Adrenal gland (tissue), 9 donors: ENCODE measurements at regions not wholly inside any gene's neighbourhood (a gene's known extent, or its start where the extent isn't known, plus 50 kb on each side); places are given as distances from the start of the nearest gene placed in this dataset.

Experiments
- DNase-seq, 7 donors: peaks; one replicate each; pipeline ENCODE4 v3.0.0-alpha.2; 2019 to 2020
- H3K27ac ChIP-seq, 5 donors: fragments of 200-600 bp; sonication (generic) in 4 of 5; 1 replicate in 3 of 5; 2 replicates in 2 of 5; pipeline versions ENCODE4 v1.5.1 to v1.8.0; 2016 to 2020; ENCODE audit warnings: mild to moderate bottlenecking in 1 of 5
- H3K27me3 ChIP-seq: fragments of 200-600 bp; 2 replicates; pipeline ENCODE4 v1.8.0; 2021
- H3K36me3 ChIP-seq, 2 donors: fragments of 200-600 bp; replicated peaks in 1 of 2; 1 replicate in 1 of 2; 2 replicates in 1 of 2; pipeline versions ENCODE4 v1.5.1 to v1.8.0; 2018 to 2022
- H3K4me1 ChIP-seq, 2 donors: fragments of 200-600 bp; replicated peaks in 1 of 2; 1 replicate in 1 of 2; 2 replicates in 1 of 2; pipeline versions ENCODE4 v1.5.1 to v1.8.0; 2018 to 2021
- H3K4me3 ChIP-seq, 4 donors: fragments of 200-600 bp; sonication (generic) in 3 of 4; one replicate each; pipeline ENCODE4 v1.5.1; 2016 to 2018
- H3K9me3 ChIP-seq, 3 donors: fragments of 200-600 bp; sonication (generic) in 1 of 3; replicated peaks in 1 of 3; 1 replicate in 2 of 3; 2 replicates in 1 of 3; pipeline versions ENCODE4 v1.5.1 to v1.8.0; 2016 to 2021
- POLR2A ChIP-seq, 2 donors: fragments of 450-650 bp; IDR thresholded peaks; one replicate each; pipeline ENCODE4 v1.6.1; 2017; ENCODE audit warnings: antibody characterized with exemption in 2 of 2, mild to moderate bottlenecking in 2 of 2, moderate library complexity in 1 of 2
- WGBS, 4 donors: extraction: QIAGEN DNeasy Blood & Tissue Kit in 2 of 4; methylation state at CpG; one replicate each; pipeline versions ENCODE4 v1.1.5 to v1.1.7; 2013 to 2017; 5-methylcytosine and 5-hydroxymethylcytosine counted together
- intact Hi-C, 2 donors: fragments of 100-400 bp; cut with DNase I; formaldehyde crosslinking; loops; one replicate each; pipeline versions ENCODE4 v1.14.1 to v1.15.0; 2022 to 2023
- TF ChIP-seq, protein P1 (sequence below), 6 experiments: fragments of 450-650 bp in 4 of 6; fragments of 200-600 bp in 2 of 6; sonication (generic) in 1 of 6; IDR thresholded peaks; 1 replicate in 5 of 6; 2 replicates in 1 of 6; pipeline versions ENCODE4 v1.5.1 to v1.8.0; 2016 to 2021; ENCODE audit warnings: antibody characterized with exemption in 6 of 6, mild to moderate bottlenecking in 2 of 6, moderate library complexity in 1 of 6
- donor health status: healthy with polysubstance abuse.
- donor health status: Bipolar disorder and iron deficiency.
- donor health status: DM: yes; HTN: yes; CAD: no.
- donor health status: DM: no; HTN: no; CAD: no.
- donor health status: DM: no; HTN: no; CAD: no.

DNA sequence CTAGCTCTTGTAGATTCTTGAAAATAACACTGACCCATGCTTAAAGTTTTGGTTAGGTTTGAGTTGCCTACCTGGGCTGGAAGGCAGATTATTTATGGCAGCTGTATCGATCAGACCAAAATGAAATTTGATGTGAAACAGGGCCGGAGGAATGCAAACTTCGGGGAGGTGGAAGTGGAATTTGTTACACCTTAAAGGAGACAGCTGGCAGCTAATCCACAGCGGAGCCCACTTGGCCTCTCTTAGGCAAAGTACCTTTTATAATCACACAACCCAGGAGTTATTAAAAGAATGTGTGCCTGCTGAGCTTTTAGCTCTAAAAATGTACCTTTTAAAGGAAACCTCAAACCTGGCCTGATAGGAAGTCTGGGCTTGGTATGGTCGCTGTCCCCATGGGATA, 250.9 kb upstream of the TPM1 start:
- no peak overlapping the region for H3K4me3 ChIP-seq
- WGBS, 4 donors = 88 to 91% (median 90%) methylated on average over 5 of the region's 5 CpGs
- intact Hi-C loops = no loop called here
- no peaks in the 10 kb centered on the region for H3K4me1 ChIP-seq
- TF ChIP-seq POLR2A (IDR thresholded peaks at IDR 0.05) = no peak
- TF ChIP-seq, protein P1, sequence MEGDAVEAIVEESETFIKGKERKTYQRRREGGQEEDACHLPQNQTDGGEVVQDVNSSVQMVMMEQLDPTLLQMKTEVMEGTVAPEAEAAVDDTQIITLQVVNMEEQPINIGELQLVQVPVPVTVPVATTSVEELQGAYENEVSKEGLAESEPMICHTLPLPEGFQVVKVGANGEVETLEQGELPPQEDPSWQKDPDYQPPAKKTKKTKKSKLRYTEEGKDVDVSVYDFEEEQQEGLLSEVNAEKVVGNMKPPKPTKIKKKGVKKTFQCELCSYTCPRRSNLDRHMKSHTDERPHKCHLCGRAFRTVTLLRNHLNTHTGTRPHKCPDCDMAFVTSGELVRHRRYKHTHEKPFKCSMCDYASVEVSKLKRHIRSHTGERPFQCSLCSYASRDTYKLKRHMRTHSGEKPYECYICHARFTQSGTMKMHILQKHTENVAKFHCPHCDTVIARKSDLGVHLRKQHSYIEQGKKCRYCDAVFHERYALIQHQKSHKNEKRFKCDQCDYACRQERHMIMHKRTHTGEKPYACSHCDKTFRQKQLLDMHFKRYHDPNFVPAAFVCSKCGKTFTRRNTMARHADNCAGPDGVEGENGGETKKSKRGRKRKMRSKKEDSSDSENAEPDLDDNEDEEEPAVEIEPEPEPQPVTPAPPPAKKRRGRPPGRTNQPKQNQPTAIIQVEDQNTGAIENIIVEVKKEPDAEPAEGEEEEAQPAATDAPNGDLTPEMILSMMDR (IDR thresholded peaks at IDR 0.05) = no peak
- no peak for DNase-seq
- H3K36me3 ChIP-seq = no peaks in the 10 kb centered on the region
- H3K9me3 ChIP-seq = no peaks in the 10 kb centered on the region
- no peaks in the 10 kb centered on the region for H3K27me3 ChIP-seq
- H3K27ac ChIP-seq = no peak overlapping the region

DNA sequence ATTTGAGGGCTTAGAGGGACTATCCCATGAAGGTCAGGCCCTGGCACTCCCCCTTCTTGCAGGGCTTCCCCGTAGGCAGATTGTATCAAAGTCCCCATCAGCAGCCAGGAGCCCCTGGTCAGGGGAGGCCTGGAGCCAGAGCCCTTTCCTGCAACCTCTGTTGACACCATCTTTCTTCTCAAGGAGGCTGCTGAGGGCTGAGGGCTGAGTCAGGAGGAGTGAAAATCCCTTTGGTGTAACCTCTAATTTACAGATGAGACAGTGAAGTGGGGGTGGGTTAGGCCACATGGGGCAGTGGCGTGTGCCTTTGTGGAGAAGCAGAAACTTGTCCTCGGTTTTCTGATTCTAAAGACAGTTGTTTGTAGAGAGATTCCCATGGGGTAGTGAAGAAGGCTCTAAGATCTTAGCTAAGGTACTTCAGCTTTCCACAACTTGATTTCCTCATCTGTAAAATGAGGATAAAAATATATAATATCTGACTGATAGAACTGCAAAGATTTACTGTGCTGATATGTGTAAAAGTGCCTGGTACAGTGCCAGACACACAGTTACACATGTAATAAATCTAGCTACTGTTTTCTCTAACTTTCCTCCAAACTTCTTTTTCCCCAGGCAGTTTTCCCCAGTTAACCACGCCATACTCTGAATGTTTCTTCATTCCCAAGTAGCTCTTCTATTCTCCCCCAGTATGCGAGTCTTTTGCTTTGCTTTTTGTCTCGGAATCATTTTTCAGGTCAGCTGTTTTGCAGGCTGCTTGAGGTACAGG, 249.4 kb upstream of the TPM1 start:
- Histone ChIP-seq H3K27me3 (no peaks in the 10 kb centered on the region), H3K4me1 (no peaks in the 10 kb centered on the region)
- WGBS, 4 donors = 69 to 81% (median 75%) methylated on average over 6 of the region's 6 CpGs

DNA sequence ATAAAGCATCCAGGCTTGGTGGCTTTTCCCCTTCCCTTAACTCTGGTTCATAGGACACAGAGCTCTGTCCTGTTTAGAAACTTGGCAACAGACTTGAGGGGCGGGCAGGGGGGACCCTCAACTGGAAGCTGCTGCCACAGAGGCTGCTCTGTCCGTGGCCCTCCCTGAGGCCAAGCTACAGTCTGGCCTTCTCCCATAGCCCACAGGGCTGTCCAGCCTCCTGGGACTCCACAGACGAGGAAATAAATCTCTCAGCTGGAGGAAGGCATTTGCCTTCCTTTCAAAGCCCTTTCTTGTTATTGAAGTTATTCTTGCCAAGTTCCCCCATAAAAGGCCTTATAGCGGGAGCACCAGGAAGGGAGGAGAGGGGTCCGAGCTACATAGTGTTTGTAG, 248.8 kb upstream of the TPM1 start:
- TF ChIP-seq POLR2A (IDR thresholded peaks at IDR 0.05) = no peak
- TF ChIP-seq, protein P1 (IDR thresholded peaks at IDR 0.05) = no peak
- Histone ChIP-seq H3K27me3 (no peaks in the 10 kb centered on the region), H3K27ac (no peak overlapping the region), H3K4me1 (no peaks in the 10 kb centered on the region), H3K36me3 (no peaks in the 10 kb centered on the region), H3K9me3 (no peaks in the 10 kb centered on the region), H3K4me3 (no peak overlapping the region)
- intact Hi-C loops = no loop called here
- 59 to 77% (median 64%) methylated on average over 5 of the region's 5 CpGs for WGBS, 4 donors
- no peak for DNase-seq

More for the DNA sequence above, 249.4 kb upstream of the TPM1 start:
- Histone ChIP-seq H3K27ac (no peak overlapping the region), H3K4me3 (no peak overlapping the region), H3K36me3 (no peaks in the 10 kb centered on the region), H3K9me3 (no peaks in the 10 kb centered on the region)
- no peak for TF ChIP-seq POLR2A (IDR thresholded peaks at IDR 0.05)
- TF ChIP-seq, protein P1 (IDR thresholded peaks at IDR 0.05) = no peak
- intact Hi-C loops = no loop called here
- no peak for DNase-seq

DNA sequence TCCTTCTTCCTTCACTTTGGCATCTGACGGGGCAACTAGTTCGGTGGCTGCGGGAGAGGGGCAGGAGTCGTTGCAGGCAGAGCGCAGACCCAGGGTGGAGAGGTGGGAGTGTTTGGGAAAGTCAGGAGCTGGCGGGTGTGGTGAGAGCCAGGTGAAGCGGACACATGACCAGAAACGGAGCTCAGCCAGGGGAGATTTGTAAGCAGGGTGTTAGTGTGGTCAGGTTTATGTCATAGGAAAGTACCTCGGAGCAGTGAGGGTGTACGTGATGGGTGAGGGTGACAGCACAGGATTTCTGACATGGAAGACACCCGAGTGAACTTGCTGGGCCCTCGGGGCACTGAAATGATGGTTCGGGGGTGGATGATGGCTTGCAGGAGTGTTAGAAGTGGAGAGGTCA, 247.4 kb upstream of the TPM1 start:
- Histone ChIP-seq H3K4me3 (no peak overlapping the region), H3K27ac (no peak overlapping the region), H3K36me3 (peaks cover 0 to under 1% of the 10 kb centered on the region in 2 donors), H3K4me1 (no peaks in the 10 kb centered on the region), H3K27me3 (no peaks in the 10 kb centered on the region), H3K9me3 (no peaks in the 10 kb centered on the region)
- TF ChIP-seq, protein P1 (IDR thresholded peaks at IDR 0.05) = no peak
- no peak for TF ChIP-seq POLR2A (IDR thresholded peaks at IDR 0.05)
- DNase-seq = no peak
- WGBS, 4 donors = 87 to 94% (median 91%) methylated on average over 11 to 13 of the region's 13 CpGs
- intact Hi-C loops = no loop called here
